Activated CD8-positive, alpha-beta T cell treated with anti-CD3 and anti-CD28 coated beads for 36 hours (primary cell): ENCODE measurements at regions not wholly inside any gene's neighbourhood (a gene's known extent, or its start where the extent isn't known, plus 50 kb on each side); places are given as distances from the start of the nearest gene placed in this dataset.

Experiments used
- ATAC-seq: fragments of 200-7000 bp; cut with Tn5 transposase; one replicate; pipeline ENCODE4 v1.10.0; 2021; ENCODE audit warnings: mild to moderate bottlenecking, moderate library complexity
- CTCF ChIA-PET: fragments of 350-600 bp; sonication (Branson Sonifier 250); formaldehyde crosslinking; loops from one replicate; lab custom pipeline; 2021; ENCODE audit warnings: antibody characterized with exemption; lab: Charles Lee
- POLR2A ChIA-PET: fragments of 350-600 bp; sonication (Branson Sonifier 250); formaldehyde crosslinking; loops from one replicate; lab custom pipeline; 2021; ENCODE audit warnings: antibody characterized with exemption; lab: Charles Lee
- DNase-seq: peaks from one replicate; pipeline ENCODE4 v3.0.0-alpha.2; 2020
- H3K27ac Mint-ChIP-seq: one replicate; pipeline ENCODE4 v1.8.0; 2021; ENCODE audit warnings: mild to moderate bottlenecking, mixed read lengths
- H3K27me3 Mint-ChIP-seq: one replicate; pipeline ENCODE4 v1.8.0; 2021; ENCODE audit warnings: mixed read lengths
- H3K36me3 Mint-ChIP-seq: one replicate; pipeline ENCODE4 v1.8.0; 2021; ENCODE audit warnings: low read depth, mixed read lengths
- H3K4me1 Mint-ChIP-seq: one replicate; pipeline ENCODE4 v1.8.0; 2021; ENCODE audit warnings: low read depth, mixed read lengths
- H3K4me3 Mint-ChIP-seq: one replicate; pipeline ENCODE4 v1.8.0; 2021; ENCODE audit warnings: mild to moderate bottlenecking, moderate library complexity, mixed read lengths
- H3K9me3 Mint-ChIP-seq: one replicate; pipeline ENCODE4 v1.8.0; 2021; ENCODE audit warnings: mixed read lengths
- intact Hi-C: fragments of 100-400 bp; cut with micrococcal nuclease; formaldehyde crosslinking; loops from one replicate; pipeline ENCODE4 v1.10.0; 2022
- TF ChIP-seq, protein P1 (sequence below): fragments of 200-600 bp; IDR thresholded peaks from one replicate; pipeline ENCODE4 v1.8.0; 2022; ENCODE audit warnings: antibody characterized with exemption, mild to moderate bottlenecking

DNA sequence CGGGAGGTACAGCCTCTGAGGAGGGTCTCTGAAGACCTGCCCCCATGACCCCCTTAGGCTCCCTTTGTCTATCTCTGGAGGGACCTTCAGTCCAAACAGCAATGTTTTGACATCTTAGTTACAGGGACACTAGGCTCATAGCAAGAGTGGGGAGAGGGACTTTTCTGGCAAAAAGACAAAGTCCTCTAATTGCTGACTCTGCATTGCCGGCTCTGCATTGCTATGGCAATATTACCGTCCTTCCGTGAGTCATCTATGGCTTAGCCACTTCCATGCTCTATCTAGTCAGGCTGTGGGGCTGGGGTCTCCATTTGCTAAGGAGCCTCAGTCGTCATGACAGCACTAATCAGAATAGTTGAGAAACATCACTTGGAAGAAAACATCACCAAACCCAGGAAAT lies 952.6 kb downstream of the KCNMA1 start:
- ChIA-PET POLR2A (no interaction called here), CTCF (no interaction called here)
- Mint-ChIP-seq H3K9me3 (peaks cover 2% of the 10 kb centered on the region), H3K4me3 (no peak overlapping the region), H3K27ac (no peak overlapping the region), H3K4me1 (no peaks in the 10 kb centered on the region), H3K36me3 (no peaks in the 10 kb centered on the region), H3K27me3 (no peaks in the 10 kb centered on the region)
- TF ChIP-seq, protein P1, sequence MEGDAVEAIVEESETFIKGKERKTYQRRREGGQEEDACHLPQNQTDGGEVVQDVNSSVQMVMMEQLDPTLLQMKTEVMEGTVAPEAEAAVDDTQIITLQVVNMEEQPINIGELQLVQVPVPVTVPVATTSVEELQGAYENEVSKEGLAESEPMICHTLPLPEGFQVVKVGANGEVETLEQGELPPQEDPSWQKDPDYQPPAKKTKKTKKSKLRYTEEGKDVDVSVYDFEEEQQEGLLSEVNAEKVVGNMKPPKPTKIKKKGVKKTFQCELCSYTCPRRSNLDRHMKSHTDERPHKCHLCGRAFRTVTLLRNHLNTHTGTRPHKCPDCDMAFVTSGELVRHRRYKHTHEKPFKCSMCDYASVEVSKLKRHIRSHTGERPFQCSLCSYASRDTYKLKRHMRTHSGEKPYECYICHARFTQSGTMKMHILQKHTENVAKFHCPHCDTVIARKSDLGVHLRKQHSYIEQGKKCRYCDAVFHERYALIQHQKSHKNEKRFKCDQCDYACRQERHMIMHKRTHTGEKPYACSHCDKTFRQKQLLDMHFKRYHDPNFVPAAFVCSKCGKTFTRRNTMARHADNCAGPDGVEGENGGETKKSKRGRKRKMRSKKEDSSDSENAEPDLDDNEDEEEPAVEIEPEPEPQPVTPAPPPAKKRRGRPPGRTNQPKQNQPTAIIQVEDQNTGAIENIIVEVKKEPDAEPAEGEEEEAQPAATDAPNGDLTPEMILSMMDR = no peak
- DNase-seq (no peak), ATAC-seq (no peak)
- intact Hi-C loops = no loop called here

DNA sequence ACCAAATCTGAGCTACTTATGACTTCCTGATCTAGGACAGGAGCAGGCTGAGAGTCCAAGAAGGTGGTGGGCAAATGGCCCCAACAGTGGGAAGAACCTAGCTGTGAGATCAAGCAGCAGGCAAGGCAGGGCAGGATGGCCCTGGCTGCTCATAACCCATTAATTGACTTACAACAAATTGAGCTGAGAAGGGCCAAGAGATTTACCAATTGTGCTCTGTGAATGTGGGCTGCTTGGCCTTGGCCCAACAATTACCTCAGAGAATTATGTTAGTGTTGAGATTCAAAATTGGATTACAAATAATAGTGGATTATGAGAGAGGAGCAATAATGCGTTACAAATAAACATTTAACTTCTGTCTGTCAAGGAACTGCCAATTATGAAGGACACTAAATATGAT lies 956.5 kb downstream of the KCNMA1 start:
- TF ChIP-seq, protein P1 = no peak
- H3K4me1 Mint-ChIP-seq = no peaks in the 10 kb centered on the region
- H3K36me3 Mint-ChIP-seq = no peaks in the 10 kb centered on the region
- H3K9me3 Mint-ChIP-seq = no peaks in the 10 kb centered on the region
- intact Hi-C loops = no loop called here
- ATAC-seq (no peak), DNase-seq (no peak)
- ChIA-PET CTCF (no interaction called here), POLR2A (no interaction called here)
- no peak overlapping the region for H3K4me3 Mint-ChIP-seq
- no peaks in the 10 kb centered on the region for H3K27me3 Mint-ChIP-seq
- no peak overlapping the region for H3K27ac Mint-ChIP-seq

DNA sequence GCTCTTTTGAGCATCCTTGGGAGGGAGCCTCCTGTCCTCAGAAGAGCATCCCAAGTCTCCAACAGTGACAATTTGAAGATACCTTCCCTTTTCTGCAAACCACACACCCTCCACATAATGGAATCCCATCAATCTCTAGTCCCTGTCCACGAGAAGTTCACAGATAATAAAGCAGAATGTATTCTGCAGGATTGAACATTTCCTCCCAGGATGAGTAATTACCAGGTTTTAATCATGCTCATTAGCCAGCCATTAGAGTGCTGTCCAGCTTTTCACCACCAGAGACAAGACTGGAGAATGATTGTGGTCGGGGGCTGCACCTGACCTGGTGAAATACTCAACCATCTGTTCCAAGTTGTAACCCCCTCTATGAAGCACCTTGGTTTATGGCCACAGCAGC lies 958.6 kb downstream of the KCNMA1 start:
- H3K27ac Mint-ChIP-seq = no peak overlapping the region
- TF ChIP-seq, protein P1 = no peak
- ATAC-seq = no peak
- DNase-seq = no peak
- H3K36me3 Mint-ChIP-seq = no peaks in the 10 kb centered on the region
- H3K4me3 Mint-ChIP-seq = no peak overlapping the region
- no peaks in the 10 kb centered on the region for H3K9me3 Mint-ChIP-seq
- no peaks in the 10 kb centered on the region for H3K27me3 Mint-ChIP-seq
- ChIA-PET POLR2A (no interaction called here), CTCF (interaction anchor here (0.9 kb wide), 1 partner anchor 10 kb away, joined by 3 read pairs; no protein-coding TSS in a partner anchor)
- intact Hi-C loops = no loop called here
- H3K4me1 Mint-ChIP-seq = no peaks in the 10 kb centered on the region

DNA sequence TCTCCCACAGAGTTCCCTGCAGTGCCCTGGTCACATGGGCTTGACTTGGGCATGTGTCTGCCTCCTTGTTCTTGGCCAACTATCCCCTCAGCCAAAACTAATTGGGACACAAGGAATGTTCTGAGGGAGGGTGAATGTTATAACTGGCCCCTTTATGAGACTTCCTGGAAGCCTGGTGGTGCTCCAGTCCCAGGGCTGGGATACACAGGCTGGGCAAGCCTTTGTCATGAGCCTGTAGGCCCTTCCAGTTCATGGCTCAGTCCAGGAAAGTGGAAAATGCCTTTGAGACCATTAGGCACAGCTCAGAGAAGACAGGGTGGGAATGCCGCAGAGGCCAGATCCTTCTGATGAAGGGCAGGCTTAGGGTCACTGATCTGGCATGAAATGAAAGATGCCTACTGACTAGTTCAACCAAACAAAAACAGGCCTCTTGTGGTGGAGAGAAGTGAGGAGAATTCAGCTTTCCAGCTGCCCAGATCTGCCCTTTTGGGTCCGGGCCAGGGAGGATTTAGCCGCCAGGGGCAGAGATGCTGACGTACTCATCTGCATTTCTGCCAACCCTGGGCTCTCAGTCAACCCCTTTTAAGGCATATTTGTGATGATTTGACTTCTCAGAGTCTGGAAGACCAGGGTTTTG lies 961.5 kb downstream of the KCNMA1 start:
- TF ChIP-seq, protein P1 = no peak
- Mint-ChIP-seq H3K9me3 (no peaks in the 10 kb centered on the region), H3K4me3 (no peak overlapping the region), H3K4me1 (no peaks in the 10 kb centered on the region), H3K27me3 (no peaks in the 10 kb centered on the region), H3K27ac (no peak overlapping the region), H3K36me3 (no peaks in the 10 kb centered on the region)
- ChIA-PET CTCF (no interaction called here), POLR2A (no interaction called here)
- intact Hi-C loops = no loop called here
- DNase-seq (no peak), ATAC-seq (no peak)

DNA sequence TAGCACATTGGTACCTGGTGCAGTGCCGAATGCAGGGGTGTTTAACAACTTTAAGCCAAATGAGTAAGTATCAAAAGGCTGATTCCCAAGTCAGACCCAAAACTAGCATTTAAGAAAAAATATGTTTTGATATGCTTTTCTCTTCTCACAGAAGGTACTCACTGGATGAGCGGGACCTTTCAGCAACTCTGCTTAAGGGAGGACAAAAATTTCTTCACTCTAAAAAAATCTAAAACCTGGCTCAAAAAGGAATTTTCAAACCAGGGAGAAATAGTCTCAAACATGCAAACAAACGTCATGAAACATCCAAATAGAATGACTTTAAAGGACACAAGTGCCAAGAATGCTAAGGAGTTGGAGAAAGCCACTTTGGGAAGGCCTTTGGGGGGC lies 962.1 kb downstream of the KCNMA1 start:
- TF ChIP-seq, protein P1 = no peak
- H3K36me3 Mint-ChIP-seq = no peaks in the 10 kb centered on the region
- ChIA-PET POLR2A (no interaction called here), CTCF (no interaction called here)
- intact Hi-C loops = no loop called here
- H3K4me3 Mint-ChIP-seq = no peak overlapping the region
- no peak overlapping the region for H3K27ac Mint-ChIP-seq
- no peaks in the 10 kb centered on the region for H3K4me1 Mint-ChIP-seq
- DNase-seq (no peak), ATAC-seq (no peak)
- H3K9me3 Mint-ChIP-seq = no peaks in the 10 kb centered on the region
- no peaks in the 10 kb centered on the region for H3K27me3 Mint-ChIP-seq
